ENCODE measurements at regions not wholly inside any gene's neighbourhood (a gene's known extent, or its start where the extent isn't known, plus 50 kb on each side); places are given as distances from the start of the nearest gene placed in this dataset.

DNA sequence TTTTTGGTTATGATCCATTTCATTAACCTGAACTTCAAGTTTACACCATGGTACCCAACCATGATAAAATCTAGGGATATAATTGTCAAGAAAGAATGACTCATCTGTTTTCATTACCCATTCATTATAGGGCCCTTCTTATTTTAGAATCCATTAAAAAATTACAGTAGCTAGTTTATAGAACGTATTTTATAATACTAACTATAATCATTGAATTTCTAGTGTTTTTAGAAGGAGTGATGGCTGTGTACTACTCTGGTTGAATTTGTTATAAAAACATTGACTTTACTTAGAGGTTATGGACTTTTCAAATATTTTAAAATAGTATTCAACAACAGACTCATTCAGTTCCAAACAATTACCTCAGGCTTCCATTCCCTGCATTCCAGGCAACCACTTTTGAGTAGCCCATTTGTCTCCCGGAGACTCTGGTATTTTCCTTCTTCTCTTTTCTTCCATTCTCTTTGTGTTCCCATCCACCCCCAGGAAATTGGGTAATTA, 71.9 kb upstream of the KLF12 start:
- no peak for ATAC-seq
- BruUV-seq (replicated peaks): no TSS peak
- SMC1A ChIA-PET (ENCODE audit: uncharacterized antibody, unreplicated experiment): no interaction called here
- DNase-seq (ENCODE audit: low read depth, low spot score): no peak
- Histone ChIP-seq H3K36me3 (ENCODE audit: control insufficient read depth in 2 of 2, insufficient read depth in 2 of 2, low read length in 1 of 2) (no peaks in the 10 kb centered on the region), H4K20me1 (ENCODE audit: control insufficient read depth, insufficient read depth) (no peaks in the 10 kb centered on the region), H3K4me3 (no peak overlapping the region), H3K27ac (ENCODE audit: control insufficient read depth, insufficient read depth) (no peak overlapping the region), H3K4me1 (ENCODE audit: control insufficient read depth, insufficient read depth, low read length) (no peaks in the 10 kb centered on the region), H3K27me3 (replicated peaks in 1 of 2; ENCODE audit: control insufficient read depth in 2 of 2, insufficient read depth in 2 of 2, low read length in 1 of 2) (no peaks in the 10 kb centered on the region; a peak in 1 of 4 replicates), H3K79me2 (ENCODE audit: control insufficient read depth, insufficient read depth, low read length) (no peaks in the 10 kb centered on the region), H3K4me2 (ENCODE audit: control insufficient read depth, insufficient read depth) (no peak overlapping the region), H2AFZ (ENCODE audit: control insufficient read depth, low read depth, low read length) (no peak overlapping the region), H3K9ac (ENCODE audit: control insufficient read depth, insufficient read depth, low read length) (no peak overlapping the region), H3K9me3 (replicated peaks; ENCODE audit: control insufficient read depth, insufficient read depth, low read length) (no peaks in the 10 kb centered on the region)
- POLR2A ChIA-PET: no interaction called here
- FAIRE-seq: no peak
- CTCF ChIA-PET: no interaction called here
- RAD21 ChIA-PET (ENCODE audit: unreplicated experiment): no interaction called here
- in situ Hi-C loops (cut with MboI): no loop called here
- intact Hi-C loops (cut with micrococcal nuclease; ENCODE audit: unreplicated experiment): no loop called here
- TF ChIP-seq ZBED1 (IDR thresholded peaks at IDR 0.05; ENCODE audit: borderline replicate concordance): no peak
- TF ChIP-seq, protein P1, sequence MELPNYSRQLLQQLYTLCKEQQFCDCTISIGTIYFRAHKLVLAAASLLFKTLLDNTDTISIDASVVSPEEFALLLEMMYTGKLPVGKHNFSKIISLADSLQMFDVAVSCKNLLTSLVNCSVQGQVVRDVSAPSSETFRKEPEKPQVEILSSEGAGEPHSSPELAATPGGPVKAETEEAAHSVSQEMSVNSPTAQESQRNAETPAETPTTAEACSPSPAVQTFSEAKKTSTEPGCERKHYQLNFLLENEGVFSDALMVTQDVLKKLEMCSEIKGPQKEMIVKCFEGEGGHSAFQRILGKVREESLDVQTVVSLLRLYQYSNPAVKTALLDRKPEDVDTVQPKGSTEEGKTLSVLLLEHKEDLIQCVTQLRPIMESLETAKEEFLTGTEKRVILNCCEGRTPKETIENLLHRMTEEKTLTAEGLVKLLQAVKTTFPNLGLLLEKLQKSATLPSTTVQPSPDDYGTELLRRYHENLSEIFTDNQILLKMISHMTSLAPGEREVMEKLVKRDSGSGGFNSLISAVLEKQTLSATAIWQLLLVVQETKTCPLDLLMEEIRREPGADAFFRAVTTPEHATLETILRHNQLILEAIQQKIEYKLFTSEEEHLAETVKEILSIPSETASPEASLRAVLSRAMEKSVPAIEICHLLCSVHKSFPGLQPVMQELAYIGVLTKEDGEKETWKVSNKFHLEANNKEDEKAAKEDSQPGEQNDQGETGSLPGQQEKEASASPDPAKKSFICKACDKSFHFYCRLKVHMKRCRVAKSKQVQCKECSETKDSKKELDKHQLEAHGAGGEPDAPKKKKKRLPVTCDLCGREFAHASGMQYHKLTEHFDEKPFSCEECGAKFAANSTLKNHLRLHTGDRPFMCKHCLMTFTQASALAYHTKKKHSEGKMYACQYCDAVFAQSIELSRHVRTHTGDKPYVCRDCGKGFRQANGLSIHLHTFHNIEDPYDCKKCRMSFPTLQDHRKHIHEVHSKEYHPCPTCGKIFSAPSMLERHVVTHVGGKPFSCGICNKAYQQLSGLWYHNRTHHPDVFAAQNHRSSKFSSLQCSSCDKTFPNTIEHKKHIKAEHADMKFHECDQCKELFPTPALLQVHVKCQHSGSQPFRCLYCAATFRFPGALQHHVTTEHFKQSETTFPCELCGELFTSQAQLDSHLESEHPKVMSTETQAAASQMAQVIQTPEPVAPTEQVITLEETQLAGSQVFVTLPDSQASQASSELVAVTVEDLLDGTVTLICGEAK (IDR thresholded peaks at IDR 0.05; ENCODE audit: borderline replicate concordance): no peak
- TF ChIP-seq RAD51 (IDR thresholded peaks at IDR 0.05): no peak
- TF ChIP-seq CREB1 (IDR thresholded peaks at IDR 0.05; ENCODE audit: low read depth): no peak
- TF ChIP-seq BACH1 (IDR thresholded peaks at IDR 0.05; ENCODE audit: borderline replicate concordance): no peak
- no peak for TF ChIP-seq ZNF217 (IDR thresholded peaks at IDR 0.05)
- TF ChIP-seq POU2F2 (IDR thresholded peaks at IDR 0.05; ENCODE audit: borderline replicate concordance, low read depth, low read length): no peak
- TF ChIP-seq MEF2A (IDR thresholded peaks at IDR 0.05; ENCODE audit: insufficient read depth, low read depth, low read length): no peak
- 21% methylated on average over 2 of the region's 2 CpGs for WGBS (ENCODE audit: insufficient coverage, insufficient replicate concordance, low lambda C conversion rate, missing lambda C conversion rate)
